SKM-1 treated with dmso at 0.1 percent for 144 hours (cell line): ENCODE measurements at regions not wholly inside any gene's neighbourhood (a gene's known extent, or its start where the extent isn't known, plus 50 kb on each side); places are given as distances from the start of the nearest gene placed in this dataset.

Experiments used
- DNase-seq: peaks from one replicate; lab custom pipeline; 2025; ENCODE audit not compliant: unreplicated experiment; lab: John Stamatoyannopoulos, UW

DNA sequence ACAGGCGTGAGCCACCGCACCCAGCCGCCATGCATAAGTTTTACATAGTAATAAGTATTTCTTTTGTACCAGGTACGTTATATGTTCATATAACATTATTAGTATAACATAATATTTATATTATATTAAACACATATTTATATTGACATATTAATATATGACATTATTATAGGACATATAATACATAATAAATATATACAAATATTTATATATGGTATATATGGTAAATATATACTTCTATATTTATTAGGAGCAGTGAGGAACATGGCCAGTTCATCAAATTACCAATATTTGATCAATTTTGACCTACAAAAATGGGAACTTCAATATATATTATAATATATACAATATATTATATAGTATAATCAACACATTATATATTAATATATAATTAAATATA is 245.9 kb upstream of the FGGY start:
- DNase-seq: no peak

DNA sequence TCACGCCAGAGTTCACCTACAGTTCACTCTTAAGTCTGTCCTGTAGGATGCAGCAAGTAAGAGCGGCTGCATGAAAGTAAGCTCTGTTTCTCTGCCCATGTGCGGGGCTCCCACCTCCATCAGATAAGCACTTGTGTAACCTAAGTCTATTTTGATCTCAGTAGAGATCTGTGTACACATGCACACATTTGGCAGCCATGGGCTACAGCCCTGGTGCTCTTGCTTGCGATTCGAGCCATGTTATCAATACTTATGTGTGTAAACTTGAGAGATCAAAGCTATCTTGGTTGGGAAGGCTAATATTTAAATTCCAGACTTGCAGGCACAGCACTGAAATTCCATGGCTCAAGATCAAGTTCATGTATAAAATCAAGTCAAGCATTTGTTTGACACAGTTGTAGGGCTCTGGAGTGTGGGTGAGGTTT is 244.7 kb upstream of the FGGY start:
- no peak for DNase-seq

DNA sequence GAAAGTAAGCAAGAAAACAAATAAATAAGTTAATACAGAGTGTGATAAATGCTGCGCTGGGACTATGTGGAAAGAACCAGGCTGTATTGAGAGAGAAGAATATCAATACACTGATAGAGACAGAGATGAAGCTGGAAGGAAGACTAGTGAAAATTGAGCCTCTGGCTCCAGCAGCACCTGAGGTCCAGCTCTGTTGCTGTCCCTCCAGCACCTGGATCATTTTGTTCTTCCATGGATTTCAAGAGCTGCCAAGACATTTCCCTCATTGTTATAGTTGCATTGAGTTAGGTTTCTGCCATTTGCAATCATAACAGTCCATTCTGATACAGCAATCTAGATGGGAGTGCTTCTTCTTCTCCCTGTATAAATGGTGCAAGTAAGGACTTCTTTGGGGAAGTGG is 242.7 kb upstream of the FGGY start:
- DNase-seq: no peak

DNA sequence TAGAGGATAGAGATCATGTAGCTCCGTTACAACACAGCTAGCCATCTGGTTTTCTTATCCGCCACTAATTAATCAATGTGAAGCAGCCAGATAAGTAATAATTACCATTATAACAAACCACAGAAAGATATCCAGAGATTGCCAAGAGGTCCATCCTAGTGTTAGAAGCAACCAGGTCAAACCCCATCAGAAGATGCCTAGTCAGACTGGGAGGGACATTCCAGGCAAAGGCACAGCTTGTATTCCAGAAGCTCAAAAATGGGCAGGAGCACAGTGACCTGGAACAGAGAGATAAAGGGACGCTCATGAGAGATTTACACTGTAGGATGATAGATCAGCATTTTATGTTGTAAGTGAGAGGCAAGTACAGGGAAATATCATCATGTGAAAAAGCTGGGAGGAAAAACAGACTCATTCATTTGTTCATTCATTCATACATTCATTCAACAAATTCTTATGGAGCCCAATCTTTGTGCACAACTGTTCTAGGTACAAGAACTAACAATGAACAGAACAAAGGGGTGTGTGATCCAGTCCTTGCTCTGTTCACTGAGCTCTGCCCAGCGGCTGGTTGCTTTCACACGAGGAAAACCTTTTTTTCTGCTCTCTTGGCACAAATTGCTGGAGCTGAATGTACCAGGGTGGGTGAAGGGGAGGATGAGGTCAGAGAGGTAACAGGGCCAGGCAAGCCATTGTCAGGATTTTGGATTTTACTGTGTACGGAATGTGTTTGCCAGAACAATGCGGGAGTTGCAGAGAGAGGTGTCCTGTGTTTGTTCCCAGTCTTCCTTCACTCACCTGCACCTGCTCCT is 240.8 kb upstream of the FGGY start:
- no peak for DNase-seq

DNA sequence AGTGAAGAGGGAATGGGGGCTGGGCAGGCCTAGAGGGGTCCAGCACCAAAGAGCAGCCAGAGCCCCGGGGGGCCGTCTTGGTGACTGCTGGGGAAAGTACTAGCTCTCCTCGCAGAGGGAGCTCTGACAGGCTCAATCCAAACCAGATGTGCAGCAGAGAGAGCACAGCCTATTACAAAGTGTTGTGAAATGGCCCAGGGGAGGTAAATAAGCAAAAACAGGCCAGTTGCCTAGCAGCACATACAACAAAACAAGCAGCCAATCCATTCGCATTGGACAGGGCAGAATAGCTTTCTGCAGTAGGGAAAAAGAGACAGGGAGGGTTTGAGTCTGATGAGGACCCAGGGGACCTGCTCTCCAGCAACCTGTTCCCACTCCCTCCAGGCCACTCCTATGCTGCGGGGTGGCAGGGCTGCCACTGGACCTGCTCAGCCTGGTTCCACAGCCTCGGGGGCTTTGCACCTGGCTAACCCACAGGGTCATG is 239.6 kb upstream of the FGGY start:
- no peak for DNase-seq

DNA sequence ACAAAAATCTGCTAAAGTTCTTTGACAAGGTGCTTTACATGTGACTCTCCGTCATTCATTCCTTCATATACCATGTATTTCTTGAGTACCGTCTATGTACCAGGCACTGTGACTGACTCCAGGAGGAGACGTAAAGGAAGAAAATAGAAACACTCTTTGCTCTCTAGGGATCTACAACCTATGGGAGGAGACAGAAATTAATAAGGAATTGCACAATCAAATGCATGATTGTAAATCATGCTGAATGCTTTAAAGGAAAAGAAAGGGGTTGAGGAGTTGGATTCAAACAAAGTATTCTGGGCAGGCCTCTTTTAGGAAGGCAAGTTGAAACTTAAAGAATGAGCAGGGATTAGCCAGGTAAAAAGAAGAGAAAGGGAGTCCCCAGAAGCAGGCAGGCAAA is 239.1 kb upstream of the FGGY start:
- no peak for DNase-seq

DNA sequence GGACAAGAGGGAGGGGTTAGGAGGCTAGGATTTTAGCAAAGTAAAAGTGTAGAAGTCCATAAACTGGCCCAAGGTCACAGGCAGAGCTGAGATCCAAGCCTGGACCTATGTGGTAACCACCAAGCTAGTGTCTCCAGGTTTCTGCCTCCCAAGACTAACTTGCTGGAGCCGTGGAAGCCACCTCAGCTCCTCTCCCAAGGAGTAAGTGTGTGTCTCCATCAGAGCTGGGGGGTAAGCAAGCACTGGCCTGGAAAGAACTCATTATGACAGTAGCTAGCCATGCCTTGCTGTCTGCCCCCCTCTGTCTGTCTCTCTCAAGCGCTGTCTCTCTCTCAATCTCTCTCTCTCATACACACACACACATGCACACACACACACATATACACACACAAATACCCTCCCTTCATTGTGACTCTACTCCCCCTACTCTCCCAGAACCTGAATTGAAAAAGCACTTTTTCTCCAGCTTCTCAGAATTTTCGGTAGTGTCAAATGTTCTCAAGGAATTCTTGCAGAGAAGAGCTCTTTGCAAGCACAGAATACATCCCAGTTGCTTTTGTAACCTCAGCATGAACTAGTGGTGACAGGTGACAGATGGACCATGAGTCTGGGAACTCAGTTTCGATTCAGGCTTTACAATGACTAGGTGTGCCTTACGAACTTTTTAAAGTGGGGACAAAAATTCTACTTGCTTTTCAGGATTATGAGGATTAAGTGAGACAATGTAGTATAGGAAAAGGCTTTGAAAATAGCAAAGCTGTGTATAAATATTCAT is 238.0 kb upstream of the FGGY start:
- DNase-seq: no peak

DNA sequence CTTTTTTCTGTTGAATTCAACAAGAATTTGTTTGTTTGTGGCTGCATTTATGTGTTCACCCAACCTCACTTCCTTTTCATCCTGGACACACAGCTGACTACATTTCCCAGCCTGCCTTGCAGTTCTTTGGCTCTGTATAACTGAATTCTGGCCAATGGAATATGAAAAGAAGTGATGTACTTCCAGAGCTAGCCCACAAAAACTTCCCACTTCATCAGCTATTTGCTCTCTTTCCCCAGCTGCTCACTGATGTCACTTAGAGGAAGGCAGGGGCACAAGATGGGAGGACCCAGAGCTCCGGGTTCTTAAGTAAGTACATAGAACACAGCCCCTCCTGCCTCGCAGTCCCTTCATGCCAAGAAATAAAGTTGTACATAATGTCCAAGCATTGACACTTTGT is 235.0 kb upstream of the FGGY start:
- DNase-seq: no peak

DNA sequence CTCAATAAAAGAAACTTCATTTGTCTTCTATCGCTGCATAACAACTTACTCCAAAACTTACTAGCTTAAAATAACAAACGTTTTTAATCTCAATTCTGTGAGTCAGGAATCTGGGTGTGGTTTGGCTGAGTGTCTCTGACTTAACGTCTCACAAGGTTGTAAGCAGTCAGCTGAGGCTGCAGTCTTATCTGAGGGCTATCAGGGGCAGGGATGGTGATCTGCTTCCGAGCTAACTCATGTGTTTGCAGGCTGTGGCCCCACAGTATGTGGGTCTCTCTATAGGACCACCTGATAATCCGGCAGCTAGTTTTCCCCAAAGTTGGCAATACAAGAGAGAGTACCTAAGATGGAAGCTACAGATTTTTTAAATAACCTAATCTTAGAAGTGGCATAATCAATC is 234.2 kb upstream of the FGGY start:
- DNase-seq: no peak

DNA sequence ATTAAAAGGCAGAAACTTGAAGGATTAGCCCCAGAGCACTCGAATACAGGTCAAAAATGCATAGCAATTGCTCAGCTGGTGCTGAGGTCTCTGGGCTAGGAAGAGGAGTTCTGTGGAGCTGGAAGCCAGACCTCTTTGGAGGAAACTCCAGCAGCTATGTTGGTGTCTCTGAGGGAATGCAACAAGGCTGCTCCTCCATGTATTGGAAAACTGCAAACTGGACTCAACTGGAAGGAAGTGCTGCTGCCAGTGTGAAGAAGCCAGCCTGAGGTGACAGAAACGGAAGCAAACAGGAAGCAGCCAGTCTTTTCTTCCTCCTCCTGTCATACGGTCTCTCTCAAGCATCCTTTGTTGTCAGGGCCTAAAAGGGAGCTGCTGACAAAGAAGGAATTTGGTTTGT is 233.4 kb upstream of the FGGY start:
- DNase-seq: peak; percentile 20

DNA sequence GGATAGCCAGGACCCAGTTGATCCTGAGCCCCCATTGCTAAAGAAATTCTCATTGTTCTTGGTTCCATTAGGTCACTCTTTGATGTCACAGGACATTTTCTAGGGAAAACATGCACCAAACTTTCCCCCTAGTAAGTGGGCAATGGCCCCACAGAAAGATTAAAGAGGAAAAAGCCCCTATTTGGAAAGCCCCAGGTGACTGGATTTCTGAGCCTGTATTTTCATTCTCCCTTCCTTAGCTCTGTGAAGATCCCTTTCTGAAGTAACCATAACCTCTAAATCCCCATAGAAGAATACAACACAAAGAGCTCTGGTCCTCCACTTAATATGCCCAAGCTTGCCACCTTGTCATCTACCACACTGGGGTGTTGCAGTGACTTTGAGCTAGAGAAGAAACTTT is 232.3 kb upstream of the FGGY start:
- DNase-seq: no peak

DNA sequence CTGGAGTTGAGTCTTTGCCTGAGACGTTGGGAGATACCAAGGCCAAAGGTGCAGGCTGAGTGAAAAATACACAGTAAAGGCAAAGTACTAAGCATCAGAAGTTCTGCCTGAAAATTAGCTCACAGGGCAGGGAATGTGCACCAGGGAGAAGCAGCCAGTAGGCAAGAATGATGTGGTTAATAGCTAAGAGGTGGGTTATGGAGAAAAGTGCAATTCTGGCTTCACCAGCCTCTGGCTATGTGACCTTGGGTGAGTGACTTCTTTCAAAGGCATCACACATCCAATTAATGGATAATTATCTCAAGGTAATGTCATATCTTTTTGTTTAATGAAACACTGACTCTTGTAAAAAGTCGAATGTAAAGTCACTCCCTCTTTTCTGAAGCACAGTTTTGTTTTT is 230.7 kb upstream of the FGGY start:
- no peak for DNase-seq

DNA sequence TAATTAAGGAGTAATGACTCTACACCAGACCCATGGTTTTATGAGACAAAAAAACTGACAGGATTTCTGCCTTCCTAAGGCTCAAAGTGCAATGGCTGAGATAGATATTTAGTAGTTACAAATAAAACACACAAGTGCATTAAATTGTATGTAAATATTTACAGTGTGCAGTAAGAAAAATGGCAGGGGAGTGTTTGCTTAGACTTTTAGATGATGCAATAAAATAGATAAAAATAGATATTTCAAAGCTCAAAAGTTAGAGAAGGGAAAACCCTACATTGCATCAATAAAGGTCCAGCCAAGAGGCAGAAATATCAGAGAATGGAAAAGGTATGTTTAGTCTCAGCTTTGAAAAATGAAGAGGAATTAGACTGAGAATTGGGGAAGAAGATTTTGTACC is 226.3 kb upstream of the FGGY start:
- no peak for DNase-seq

DNA sequence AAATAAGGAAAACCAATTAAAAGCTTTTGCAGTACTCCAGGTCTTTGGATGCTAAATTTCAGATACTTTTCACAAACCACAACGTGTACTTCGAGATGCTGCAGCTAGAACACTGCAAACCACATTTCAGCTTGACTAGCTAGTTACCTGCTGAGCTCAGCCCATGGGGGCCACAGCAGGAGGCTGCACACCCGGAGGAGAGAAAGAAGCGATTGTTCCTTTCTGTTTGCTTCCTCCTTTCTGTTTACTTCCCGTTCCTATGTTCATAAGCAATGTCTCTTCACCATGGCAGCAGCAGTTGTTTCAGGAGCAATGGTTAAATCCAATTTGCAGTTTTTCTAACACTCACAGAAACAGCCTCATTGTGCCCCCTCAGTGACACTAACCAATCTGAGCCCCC is 225.6 kb upstream of the FGGY start:
- peak; percentile 85 for DNase-seq

DNA sequence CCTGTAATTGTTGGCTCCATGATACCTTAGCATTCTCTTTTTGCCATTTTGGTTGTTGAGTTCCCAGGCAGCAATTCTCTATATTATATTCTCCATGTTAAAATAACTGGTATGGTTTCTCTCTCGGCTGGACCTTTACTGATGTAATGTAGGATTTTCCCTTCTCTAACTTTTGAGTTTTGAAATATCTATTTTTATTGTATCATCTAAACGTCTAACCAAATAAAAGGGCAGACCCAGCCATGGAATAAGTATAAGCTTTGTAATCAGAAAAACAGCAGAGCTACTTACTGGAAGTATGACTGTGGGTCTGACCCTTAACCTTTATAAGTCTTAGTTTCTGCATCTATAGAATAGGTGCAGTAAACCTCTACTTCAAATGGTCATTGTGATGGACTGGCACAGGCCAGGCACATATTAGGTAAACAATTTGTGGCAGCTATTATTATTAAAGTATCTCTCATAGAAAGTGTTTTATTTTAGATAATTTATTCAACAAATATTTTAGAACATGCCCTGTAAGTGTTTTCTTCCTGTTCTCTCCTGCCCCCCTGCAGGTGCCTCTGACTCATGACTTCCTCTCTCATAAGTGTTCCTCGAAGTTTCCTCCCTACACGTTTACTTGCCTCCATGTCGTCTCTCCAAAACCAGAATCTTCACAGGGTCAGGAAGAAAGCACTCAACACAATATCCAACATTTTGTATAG is 224.9 kb upstream of the FGGY start:
- peak; percentile 21 for DNase-seq

DNA sequence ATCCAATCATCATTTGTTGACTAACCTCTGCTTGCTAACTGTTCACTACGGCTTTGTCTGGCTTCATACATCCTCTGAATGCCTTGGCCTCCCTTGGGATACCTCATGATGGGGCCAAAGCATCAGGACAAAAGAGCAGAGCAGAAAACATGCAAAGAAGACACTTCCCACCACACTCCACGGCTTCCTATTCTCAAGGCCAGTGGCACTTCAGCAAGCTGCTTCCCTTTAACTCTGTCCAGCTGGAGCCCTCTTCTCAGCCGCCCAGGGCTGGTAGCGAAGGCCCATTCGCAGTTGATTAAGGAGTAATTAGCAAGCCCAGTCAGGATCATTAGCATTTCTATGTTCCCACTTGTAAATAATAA is 224.3 kb upstream of the FGGY start:
- no peak for DNase-seq

DNA sequence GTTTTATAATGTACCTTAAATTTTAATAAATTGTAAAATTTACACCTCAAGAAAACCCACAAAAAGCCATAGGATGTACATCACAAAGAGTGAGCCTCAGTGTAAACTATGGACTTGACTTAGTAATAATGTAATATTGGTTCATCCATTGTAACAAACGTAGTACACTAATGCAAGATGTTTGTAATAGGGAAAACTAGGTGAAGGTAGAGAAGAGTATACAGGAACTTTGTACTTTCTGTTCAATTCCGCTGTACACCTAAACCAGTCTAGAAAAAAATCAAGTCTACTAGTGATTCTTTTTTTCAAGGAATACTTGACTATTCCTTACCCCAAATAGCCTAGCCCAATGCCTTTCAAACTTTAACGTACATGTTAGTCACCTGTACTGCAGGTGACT is 222.3 kb upstream of the FGGY start:
- DNase-seq: no peak

DNA sequence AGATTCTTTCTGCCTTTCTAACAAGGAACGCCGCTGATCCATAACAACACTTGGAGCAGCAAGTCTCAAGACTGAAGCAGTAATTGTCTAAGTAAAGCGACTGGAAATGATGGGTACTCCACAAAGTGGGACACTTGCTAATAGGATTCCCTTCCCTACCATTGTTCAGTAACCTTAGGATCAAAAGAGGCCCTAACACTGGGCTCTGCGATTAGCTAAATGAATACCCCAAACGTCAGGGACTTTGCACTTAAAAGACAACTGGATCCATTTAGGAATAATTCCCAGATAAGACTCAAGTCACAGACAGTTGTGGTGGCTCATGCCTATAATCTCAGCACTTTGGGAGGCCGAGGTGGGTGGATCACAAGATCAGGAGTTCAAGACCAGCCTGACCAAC is 221.9 kb upstream of the FGGY start:
- no peak for DNase-seq

DNA sequence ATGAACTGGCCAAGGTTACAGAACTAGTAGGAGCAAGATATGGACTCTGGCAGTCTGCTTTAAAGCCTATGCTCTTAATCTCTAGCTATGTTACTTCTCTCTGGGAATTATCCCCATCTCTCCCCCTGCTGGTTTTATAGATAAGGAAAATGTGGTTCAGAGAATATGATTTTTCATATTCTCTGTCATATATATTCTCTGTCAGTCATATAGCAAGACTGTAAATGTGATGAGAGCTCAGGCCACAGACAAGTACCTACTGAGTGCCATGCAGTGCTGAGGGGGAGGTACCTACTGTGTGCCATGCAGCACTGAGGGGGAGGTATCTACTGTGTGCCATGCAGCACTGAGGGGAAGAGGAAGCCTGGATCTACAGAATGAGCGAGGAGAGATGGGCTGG is 220.3 kb upstream of the FGGY start:
- DNase-seq: no peak

DNA sequence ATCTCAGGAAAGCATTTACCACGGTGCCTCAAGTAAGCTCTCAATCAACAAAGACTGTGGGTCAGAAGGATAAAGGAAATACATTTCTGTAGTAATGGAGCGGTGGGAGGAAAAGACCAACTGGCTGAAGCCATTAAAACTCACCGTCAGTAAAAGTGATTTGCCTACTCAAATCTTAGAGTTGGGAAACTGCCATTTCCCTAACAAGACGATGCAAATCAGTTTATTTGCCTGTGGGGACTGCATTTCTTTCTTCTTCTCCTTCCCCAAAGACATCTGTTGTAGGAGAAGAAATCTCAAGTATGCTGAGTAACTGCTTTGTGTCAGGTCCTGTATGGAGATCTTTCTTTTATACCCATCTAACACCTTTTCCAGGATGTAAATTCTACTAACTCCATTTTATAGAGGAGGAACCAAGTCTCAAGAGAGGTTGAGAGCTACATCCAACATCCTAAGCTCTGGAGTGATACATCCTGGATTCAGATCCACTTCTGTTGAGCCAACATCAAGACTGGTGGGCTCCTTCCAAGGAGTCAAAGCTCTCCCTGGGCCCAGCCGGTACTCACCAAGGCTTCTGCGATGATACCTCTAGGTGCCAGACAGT is 219.3 kb upstream of the FGGY start:
- DNase-seq: no peak

DNA sequence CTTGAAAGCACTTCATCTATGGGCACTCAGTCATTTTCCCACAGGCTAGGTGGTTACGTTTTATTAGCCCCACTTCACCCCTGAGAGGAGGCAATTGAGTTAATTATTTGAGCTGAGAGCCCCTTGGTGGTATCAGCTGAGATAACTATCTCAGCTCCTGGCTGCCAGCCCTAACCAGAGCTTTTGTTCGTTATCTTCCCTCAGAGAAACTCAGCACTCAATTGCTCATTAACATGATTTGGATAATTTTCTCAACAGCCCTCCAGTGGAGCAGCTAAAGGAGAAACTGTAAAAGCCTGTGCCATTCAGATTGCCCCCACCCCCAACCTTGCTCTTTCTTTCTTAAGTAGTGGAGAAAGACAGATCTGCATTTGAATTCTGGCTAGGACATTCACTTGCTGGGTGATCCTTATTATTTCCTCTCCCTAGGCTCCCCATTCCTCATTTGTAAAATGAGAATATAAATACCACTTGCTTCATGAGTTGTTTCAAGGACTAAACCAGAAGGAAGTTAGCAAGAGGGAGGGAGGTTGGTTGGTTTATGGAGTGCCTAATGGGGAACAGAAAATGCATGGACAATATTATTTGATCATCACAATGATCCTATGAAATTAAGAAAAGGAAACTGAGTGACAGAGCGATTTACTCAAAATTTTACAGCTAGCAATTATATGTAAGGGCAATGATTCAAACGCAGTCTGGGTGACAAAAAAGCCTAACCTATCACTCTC is 218.7 kb upstream of the FGGY start:
- DNase-seq: no peak
